ENCODE measurements at regions not wholly inside any gene's neighbourhood (a gene's known extent, or its start where the extent isn't known, plus 50 kb on each side); places are given as distances from the start of the nearest gene placed in this dataset.
A peak's percentile ranks its signal among the peaks of the same experiment; 100 is the strongest.
"Not testable (repeated sequence)": the region's sequence is repeated elsewhere in the genome, so short reads cannot be mapped to it uniquely, and the experiment has no call there.

- ATAC-seq (no peak), DNase-seq (ENCODE audit: low spot score in 2 of 2) (no peak)
- Mint-ChIP-seq H3K9me3 (peaks cover 4 to 6% of the 10 kb centered on the region in 2 donors), H3K27ac (no peak overlapping the region), H3K36me3 (peaks cover 0 to 10% of the 10 kb centered on the region in 2 donors)
Measured at GRCh38 chrX:65331371-65331770, 203.2 kb downstream of the LAS1L start.

DNA sequence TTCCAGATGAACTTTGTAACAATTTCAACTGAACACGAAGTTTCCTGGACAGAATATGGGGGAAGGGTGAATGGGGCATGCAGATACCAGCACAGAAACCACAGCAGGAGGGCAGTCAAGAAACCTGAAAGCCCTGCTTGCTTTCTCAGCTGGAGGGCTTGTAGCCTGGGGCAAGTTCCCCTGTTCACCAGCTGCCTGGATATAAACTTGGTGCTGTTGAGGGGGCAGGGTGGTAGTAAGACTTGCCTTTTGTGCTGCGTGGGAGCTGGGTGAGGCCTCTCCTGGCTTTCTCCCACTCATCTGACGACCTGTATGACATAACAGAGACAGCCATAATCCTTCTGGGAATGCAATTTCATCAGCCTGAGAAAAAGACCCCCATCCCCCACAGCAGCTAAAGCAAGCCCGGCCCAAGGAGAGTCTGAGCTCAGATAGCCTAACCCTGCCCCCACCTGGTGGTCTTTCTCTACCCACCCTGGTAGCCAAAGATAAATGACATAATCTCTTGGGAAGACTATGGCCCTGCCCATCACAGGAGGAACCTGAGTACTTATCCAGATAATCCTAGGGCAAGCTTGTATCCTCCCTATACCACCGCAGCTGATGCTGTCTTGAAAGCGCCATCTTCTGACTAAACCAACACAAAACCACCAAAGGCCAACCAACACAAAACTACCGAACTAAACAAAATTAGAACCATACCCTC is 234.3 kb downstream of the LAS1L start:
- peaks cover 0 to 14% of the 10 kb centered on the region in 2 donors for H3K36me3 Mint-ChIP-seq
- no peak overlapping the region for H3K27ac Mint-ChIP-seq
- peaks cover 22 to 24% of the 10 kb centered on the region in 2 donors for H3K9me3 Mint-ChIP-seq
- no peak for DNase-seq (ENCODE audit: low spot score in 2 of 2)
- ATAC-seq = no peak

DNA sequence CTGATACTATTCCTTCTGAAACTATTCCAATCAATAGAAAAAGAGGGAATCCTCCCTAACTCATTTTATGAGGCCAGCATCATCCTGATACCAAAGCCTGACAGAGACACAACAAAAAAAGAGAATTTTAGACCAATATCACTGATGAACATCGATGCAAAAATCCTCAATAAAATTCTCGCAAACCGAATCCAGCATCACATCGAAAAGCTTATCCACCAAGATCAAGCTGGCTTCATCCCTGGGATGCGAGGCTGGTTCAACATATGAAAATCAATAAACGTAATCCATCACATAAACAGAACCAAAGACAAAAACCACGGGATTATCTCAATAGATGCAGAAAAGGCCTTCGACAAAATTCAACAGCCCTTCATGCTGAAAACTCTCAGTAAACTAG is 251.7 kb downstream of the LAS1L start:
- ATAC-seq; DNase-seq (ENCODE audit: low spot score in 2 of 2); H3K27ac Mint-ChIP-seq: not testable (repeated sequence)
- H3K9me3 Mint-ChIP-seq = peaks cover 5 to 27% of the 10 kb centered on the region in 2 donors
- peaks cover 0 to 30% of the 10 kb centered on the region in 2 donors for H3K36me3 Mint-ChIP-seq

GRCh38 chrX:65273152-65273551 is 261.4 kb downstream of the LAS1L start:
- Mint-ChIP-seq H3K27ac (no peak overlapping the region), H3K9me3 (peaks cover 9 to 18% of the 10 kb centered on the region in 2 donors), H3K36me3 (peaks cover 0 to 22% of the 10 kb centered on the region in 2 donors)
- ATAC-seq (no peak), DNase-seq (ENCODE audit: low spot score in 2 of 2) (no peak)

DNA sequence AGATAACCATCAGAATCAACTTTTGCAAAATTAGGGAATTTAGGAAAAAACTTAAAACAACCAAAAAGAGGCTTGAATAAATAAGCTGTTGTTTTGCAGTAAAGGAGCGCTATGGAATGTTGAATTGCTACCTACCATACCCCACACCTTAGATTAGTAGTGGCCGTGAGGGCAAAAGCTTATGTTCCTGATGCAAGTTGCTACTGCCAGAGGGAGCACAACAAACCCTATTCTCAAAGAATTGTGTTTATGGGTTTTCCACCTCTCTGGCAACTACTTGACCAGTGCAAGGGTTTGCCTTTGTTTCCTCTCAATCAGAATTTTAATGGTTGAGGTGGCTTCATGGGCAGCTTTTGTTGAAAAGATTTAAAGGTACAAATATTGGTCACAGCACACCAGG is 268.1 kb downstream of the LAS1L start:
- Mint-ChIP-seq H3K36me3 (peaks cover 7 to 15% of the 10 kb centered on the region in 2 donors), H3K27ac (no peak overlapping the region)

DNA sequence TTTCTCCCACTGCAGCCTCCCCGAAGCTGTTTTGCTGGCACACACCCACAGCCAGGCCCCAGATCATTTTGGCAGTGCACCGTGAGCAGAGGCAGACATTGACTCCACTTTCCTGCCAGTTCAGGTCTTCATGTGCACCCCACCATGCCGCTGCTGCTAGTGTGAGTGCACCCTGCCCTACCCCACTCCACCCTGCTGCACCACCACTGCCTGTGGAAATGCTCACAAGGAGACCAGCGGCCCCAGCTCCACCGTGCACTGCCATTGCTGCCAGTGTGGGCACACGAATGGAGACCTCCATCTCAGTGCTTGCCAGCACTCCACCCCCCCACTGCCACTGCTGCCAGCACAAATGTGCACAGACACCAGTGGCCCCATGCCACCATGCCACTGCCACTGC is 277.6 kb upstream of the ZC4H2 start:
- peaks cover 2 to 7% of the 10 kb centered on the region in 2 donors for H3K36me3 Mint-ChIP-seq
- DNase-seq (ENCODE audit: low spot score in 2 of 2) = no peak
- H3K9me3 Mint-ChIP-seq = peaks cover 6 to 8% of the 10 kb centered on the region in 2 donors
- no peak for ATAC-seq
- H3K27ac Mint-ChIP-seq = no peak overlapping the region

More for the DNA sequence above, 268.1 kb downstream of the LAS1L start:
- no peak for ATAC-seq
- H3K9me3 Mint-ChIP-seq = peaks cover 15 to 18% of the 10 kb centered on the region in 2 donors
- DNase-seq (ENCODE audit: low spot score in 2 of 2) = no peak

- ATAC-seq (no peak), DNase-seq (ENCODE audit: low spot score in 2 of 2) (no peak)
- H3K9me3 Mint-ChIP-seq = peaks cover 33 to 40% of the 10 kb centered on the region in 2 donors
- H3K36me3 Mint-ChIP-seq = peaks cover 41 to 47% of the 10 kb centered on the region in 2 donors
- no peak overlapping the region for H3K27ac Mint-ChIP-seq
Measured at GRCh38 chrX:65241059-65241721, 264.9 kb upstream of the ZC4H2 start.

GRCh38 chrX:65203545-65203944 is 227.3 kb upstream of the ZC4H2 start:
- Mint-ChIP-seq H3K9me3 (peaks cover 8 to 13% of the 10 kb centered on the region in 2 donors), H3K27ac (no peak overlapping the region), H3K36me3 (peaks cover 20 to 28% of the 10 kb centered on the region in 2 donors)
- ATAC-seq (no peak), DNase-seq (ENCODE audit: low spot score in 2 of 2) (no peak)

DNA sequence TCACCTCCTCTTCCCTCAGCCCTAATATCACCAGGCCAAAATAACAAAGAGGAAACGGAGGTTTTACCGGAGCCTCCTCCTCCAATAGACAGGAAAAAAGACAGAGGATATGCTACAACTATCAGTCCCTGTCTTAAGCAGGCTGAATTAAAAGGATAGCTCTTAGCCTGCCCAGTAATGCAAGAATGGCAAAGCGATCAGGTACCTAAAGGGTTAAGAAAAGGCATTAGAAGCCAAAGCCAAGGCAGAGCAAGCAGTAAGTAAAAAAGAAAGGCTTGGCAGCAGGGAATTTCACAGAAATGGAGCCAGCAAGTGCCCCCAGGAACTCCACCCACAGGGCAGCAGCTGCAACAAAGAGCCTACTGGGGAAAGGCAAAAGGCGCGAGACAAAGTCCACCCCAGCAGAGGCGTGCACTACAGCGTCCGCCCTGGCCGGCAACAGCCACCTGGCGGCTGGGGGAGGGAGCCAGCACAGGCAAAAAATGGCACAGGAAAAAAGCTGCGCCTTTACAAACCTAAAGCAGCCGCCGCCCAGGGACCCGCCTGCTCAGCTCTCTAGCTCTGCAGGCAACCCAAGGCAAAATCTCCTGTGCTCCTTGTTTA is 220.6 kb upstream of the ZC4H2 start:
- H3K27ac Mint-ChIP-seq = no peak overlapping the region
- H3K36me3 Mint-ChIP-seq = peaks cover 17 to 24% of the 10 kb centered on the region in 2 donors
- peaks cover 8 to 26% of the 10 kb centered on the region in 2 donors for H3K9me3 Mint-ChIP-seq
- no peak for ATAC-seq
- DNase-seq (ENCODE audit: low spot score in 2 of 2) = no peak

DNA sequence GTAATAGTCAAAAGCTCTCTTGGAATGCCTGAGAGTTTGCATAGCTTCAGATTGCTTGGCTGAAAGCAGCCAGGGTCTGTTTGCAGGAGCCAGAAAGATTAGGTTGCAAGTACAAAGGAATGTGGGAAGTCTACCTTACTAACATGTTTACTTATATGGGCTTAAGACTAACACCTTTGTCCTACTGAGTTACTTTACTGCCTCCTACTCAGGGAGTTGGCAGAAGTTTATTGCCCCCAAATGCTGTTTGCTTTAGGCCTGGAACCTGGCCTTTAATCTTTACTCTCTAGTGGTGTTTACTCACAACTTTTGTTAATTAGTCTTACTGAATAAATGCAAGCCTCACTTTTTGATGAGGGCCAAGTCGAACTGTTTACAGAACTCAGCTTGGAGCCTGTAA is 219.4 kb upstream of the ZC4H2 start:
- DNase-seq (ENCODE audit: low spot score in 2 of 2) (no peak), ATAC-seq (no peak)
- H3K9me3 Mint-ChIP-seq = peaks cover 4 to 21% of the 10 kb centered on the region in 2 donors
- H3K27ac Mint-ChIP-seq = no peak overlapping the region
- peaks cover 12 to 19% of the 10 kb centered on the region in 2 donors for H3K36me3 Mint-ChIP-seq

DNA sequence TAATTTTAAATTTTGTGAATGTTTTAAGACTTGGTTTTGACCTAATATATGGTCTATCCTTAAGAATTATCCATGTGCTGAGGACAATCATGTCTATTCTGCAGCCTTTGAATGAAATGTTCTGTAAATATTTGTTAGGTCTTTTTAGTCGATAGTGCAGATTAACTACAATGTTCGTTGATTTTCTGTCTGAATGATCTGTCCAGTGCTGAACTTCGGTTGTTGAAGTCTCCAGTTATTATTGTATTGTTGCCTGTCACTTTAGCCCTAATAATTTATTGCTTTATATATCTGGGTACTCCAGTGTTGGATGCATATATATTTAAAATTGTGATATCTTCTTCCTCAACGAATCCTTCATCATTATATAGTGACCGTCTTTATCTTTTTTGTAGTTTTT is 218.3 kb upstream of the ZC4H2 start:
- ATAC-seq (no peak), DNase-seq (ENCODE audit: low spot score in 2 of 2) (no peak)
- peaks cover 12 to 19% of the 10 kb centered on the region in 2 donors for H3K36me3 Mint-ChIP-seq
- H3K27ac Mint-ChIP-seq = no peak overlapping the region
- peaks cover 4 to 21% of the 10 kb centered on the region in 2 donors for H3K9me3 Mint-ChIP-seq

DNA sequence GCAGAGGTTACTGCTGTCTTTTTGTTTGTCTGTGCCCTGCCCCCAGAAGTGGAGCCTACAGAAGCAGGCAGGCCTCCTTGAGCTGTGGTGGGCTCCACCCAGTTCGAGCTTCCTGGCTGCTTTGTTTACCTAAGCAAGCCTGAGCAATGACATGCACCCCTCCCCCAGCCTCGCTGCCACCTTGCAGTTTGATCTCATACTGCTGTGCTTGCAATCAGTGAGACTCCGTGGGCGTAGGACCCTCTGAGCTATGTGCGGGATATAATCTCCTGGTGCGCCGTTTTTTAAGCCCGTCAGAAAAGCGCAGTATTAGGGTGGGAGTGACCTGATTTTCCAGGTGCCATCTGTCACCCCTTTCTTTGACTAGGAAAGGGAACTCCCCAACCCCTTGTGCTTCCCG is 187.1 kb upstream of the ZC4H2 start:
- not testable (repeated sequence) for H3K27ac Mint-ChIP-seq; ATAC-seq; DNase-seq (ENCODE audit: low spot score in 2 of 2)
- peaks cover 34 to 51% of the 10 kb centered on the region in 2 donors for H3K36me3 Mint-ChIP-seq
- peaks cover 4 to 13% of the 10 kb centered on the region in 2 donors for H3K9me3 Mint-ChIP-seq

DNA sequence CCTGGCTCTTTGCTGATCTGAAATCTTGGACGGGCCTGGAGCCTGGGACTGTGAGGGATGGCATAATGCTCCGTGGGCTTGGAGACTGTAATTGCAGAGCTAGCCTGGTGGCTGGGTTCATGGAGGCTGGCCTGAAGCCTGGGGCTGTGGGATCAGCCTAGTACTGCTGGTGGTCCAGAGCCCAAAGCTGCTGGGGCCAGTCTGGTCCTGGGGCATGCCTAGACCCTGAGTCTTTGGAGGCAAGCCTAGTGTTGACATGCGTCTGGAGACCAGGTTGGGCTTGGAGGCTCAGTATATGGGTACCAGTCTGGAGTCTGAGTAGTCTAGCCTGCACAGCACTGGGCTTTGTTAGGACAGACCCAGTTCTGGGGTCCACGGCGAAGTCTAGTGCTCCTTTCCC is 172.0 kb upstream of the ZC4H2 start:
- H3K27ac Mint-ChIP-seq = no peak overlapping the region
- DNase-seq (ENCODE audit: low spot score in 2 of 2) (no peak), ATAC-seq (no peak)
- peaks cover 19 to 26% of the 10 kb centered on the region in 2 donors for H3K9me3 Mint-ChIP-seq
- H3K36me3 Mint-ChIP-seq = peaks cover 36 to 50% of the 10 kb centered on the region in 2 donors

- ATAC-seq = no peak
Measured at GRCh38 chrX:65136424-65136823, 160.2 kb upstream of the ZC4H2 start.

GRCh38 chrX:65127842-65128241 is 151.6 kb upstream of the ZC4H2 start:
- Mint-ChIP-seq H3K36me3 (peaks cover 48 to 70% of the 10 kb centered on the region in 2 donors), H3K9me3 (peaks cover 36 to 42% of the 10 kb centered on the region in 2 donors), H3K27ac (no peak overlapping the region)
- ATAC-seq (peak; percentile 37 to 93), DNase-seq (ENCODE audit: low spot score in 2 of 2) (no peak)

More at GRCh38 chrX:65136424-65136823, 160.2 kb upstream of the ZC4H2 start:
- peaks cover 45 to 46% of the 10 kb centered on the region in 2 donors for H3K36me3 Mint-ChIP-seq
- H3K9me3 Mint-ChIP-seq = peaks cover 27 to 35% of the 10 kb centered on the region in 2 donors
- no peak for DNase-seq (ENCODE audit: low spot score in 2 of 2)
- no peak overlapping the region for H3K27ac Mint-ChIP-seq

DNA sequence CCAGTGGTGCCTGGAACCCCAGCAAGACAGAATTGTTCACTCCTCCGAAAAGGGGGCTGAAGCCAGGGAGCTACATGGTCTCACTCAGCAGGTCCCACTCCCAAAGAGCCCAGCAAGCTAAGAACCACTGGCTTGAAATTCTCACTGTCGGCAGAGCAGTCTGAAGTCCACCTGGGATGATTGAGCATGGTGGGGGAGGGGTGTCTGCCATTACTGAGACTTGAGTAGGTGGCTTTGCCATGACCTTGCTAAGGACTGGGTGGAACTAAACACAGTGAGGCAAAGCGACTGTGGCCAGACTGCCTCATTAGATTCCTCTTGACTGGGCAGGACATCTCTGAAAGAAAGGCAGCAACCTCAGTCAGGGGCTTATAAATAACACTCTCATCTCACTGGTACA is 122.6 kb upstream of the ZC4H2 start:
- peaks cover 29 to 39% of the 10 kb centered on the region in 2 donors for H3K9me3 Mint-ChIP-seq
- H3K36me3 Mint-ChIP-seq = peaks cover 26 to 44% of the 10 kb centered on the region in 2 donors
- H3K27ac Mint-ChIP-seq = no peak overlapping the region
- ATAC-seq = no peak
- no peak for DNase-seq (ENCODE audit: low spot score in 2 of 2)

DNA sequence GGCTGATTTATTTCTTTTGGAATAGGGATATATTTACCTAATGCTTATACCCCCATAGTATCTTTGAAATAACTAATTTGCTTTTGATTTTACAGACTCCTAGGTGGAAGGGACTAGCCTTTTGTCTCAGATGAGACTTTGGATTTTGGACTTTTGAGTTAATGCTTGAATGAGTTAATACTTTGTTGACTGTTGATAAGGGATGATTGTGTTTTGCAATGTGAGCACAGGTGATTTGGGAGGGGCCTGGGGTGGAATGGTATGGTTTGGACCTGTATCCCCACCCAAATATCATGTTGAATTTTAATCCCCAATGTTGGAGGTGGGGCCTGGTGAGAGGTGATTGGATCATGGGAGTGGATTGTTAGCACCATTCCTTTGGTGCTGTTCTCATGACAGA is 117.4 kb upstream of the ZC4H2 start:
- DNase-seq (ENCODE audit: low spot score in 2 of 2) (no peak), ATAC-seq (no peak)
- Mint-ChIP-seq H3K36me3 (peaks cover 41 to 44% of the 10 kb centered on the region in 2 donors), H3K9me3 (peaks cover 21 to 29% of the 10 kb centered on the region in 2 donors), H3K27ac (no peak overlapping the region)

Measured in activated naive CD4-positive, alpha-beta T cell treated with anti-CD3 and anti-CD28 coated beads, Interleukin-2, amount 50 U/mL, for 72 hours (primary cell).